ENCODE measurements at regions not wholly inside any gene's neighbourhood (a gene's known extent, or its start where the extent isn't known, plus 50 kb on each side); places are given as distances from the start of the nearest gene placed in this dataset.

- Mint-ChIP-seq H3K4me3 (no peak overlapping the region), H3K27ac (no peak overlapping the region), H3K36me3 (ENCODE audit: low read depth) (no peaks in the 10 kb centered on the region), H3K9me3 (no peaks in the 10 kb centered on the region), H3K27me3 (ENCODE audit: insufficient read depth, low read depth, poor library complexity) (no peaks in the 10 kb centered on the region), H3K4me1 (peaks cover 10% of the 10 kb centered on the region)
- no peak overlapping the region for H2AFZ ChIP-seq
- no peak overlapping the region for H3K4me3 ChIP-seq
- no peaks in the 10 kb centered on the region for H3F3A ChIP-seq (replicated peaks; ENCODE audit: low read depth)
- H3K9me2 ChIP-seq (ENCODE audit: insufficient read depth): no peaks in the 10 kb centered on the region
- no peaks in the 10 kb centered on the region for H3K79me2 ChIP-seq (replicated peaks; ENCODE audit: insufficient read depth)
- no peaks in the 10 kb centered on the region for H4K20me1 ChIP-seq (replicated peaks; ENCODE audit: insufficient read depth)
- TF ChIP-seq, protein P1, sequence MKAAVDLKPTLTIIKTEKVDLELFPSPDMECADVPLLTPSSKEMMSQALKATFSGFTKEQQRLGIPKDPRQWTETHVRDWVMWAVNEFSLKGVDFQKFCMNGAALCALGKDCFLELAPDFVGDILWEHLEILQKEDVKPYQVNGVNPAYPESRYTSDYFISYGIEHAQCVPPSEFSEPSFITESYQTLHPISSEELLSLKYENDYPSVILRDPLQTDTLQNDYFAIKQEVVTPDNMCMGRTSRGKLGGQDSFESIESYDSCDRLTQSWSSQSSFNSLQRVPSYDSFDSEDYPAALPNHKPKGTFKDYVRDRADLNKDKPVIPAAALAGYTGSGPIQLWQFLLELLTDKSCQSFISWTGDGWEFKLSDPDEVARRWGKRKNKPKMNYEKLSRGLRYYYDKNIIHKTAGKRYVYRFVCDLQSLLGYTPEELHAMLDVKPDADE (IDR thresholded peaks at IDR 0.05): no peak
- TF ChIP-seq NANOG (IDR thresholded peaks at IDR 0.05; ENCODE audit: borderline replicate concordance): no peak
- no peak for TF ChIP-seq STAT1 (IDR thresholded peaks at IDR 0.05; ENCODE audit: unreplicated experiment)
- TF ChIP-seq EZH2 (IDR thresholded peaks at IDR 0.05; ENCODE audit: low read depth, unreplicated experiment): no peak
- TF ChIP-seq CREB1 (CRISPR knock-in tag; IDR thresholded peaks at IDR 0.05; ENCODE audit: low read depth): no peak
- TF ChIP-seq EZH2phosphoT487 (IDR thresholded peaks at IDR 0.05; ENCODE audit: unreplicated experiment): no peak
- TF ChIP-seq POLR2AphosphoS5 (IDR thresholded peaks at IDR 0.05; ENCODE audit: low read depth): no peak
- TF ChIP-seq CTCF (conservative IDR thresholded peaks at IDR 0.05; ENCODE audit: low read depth in 2 of 2): no peak
- no peak for TF ChIP-seq ZNF114 (CRISPR knock-in tag; IDR thresholded peaks at IDR 0.05)
- TF ChIP-seq, protein P2, sequence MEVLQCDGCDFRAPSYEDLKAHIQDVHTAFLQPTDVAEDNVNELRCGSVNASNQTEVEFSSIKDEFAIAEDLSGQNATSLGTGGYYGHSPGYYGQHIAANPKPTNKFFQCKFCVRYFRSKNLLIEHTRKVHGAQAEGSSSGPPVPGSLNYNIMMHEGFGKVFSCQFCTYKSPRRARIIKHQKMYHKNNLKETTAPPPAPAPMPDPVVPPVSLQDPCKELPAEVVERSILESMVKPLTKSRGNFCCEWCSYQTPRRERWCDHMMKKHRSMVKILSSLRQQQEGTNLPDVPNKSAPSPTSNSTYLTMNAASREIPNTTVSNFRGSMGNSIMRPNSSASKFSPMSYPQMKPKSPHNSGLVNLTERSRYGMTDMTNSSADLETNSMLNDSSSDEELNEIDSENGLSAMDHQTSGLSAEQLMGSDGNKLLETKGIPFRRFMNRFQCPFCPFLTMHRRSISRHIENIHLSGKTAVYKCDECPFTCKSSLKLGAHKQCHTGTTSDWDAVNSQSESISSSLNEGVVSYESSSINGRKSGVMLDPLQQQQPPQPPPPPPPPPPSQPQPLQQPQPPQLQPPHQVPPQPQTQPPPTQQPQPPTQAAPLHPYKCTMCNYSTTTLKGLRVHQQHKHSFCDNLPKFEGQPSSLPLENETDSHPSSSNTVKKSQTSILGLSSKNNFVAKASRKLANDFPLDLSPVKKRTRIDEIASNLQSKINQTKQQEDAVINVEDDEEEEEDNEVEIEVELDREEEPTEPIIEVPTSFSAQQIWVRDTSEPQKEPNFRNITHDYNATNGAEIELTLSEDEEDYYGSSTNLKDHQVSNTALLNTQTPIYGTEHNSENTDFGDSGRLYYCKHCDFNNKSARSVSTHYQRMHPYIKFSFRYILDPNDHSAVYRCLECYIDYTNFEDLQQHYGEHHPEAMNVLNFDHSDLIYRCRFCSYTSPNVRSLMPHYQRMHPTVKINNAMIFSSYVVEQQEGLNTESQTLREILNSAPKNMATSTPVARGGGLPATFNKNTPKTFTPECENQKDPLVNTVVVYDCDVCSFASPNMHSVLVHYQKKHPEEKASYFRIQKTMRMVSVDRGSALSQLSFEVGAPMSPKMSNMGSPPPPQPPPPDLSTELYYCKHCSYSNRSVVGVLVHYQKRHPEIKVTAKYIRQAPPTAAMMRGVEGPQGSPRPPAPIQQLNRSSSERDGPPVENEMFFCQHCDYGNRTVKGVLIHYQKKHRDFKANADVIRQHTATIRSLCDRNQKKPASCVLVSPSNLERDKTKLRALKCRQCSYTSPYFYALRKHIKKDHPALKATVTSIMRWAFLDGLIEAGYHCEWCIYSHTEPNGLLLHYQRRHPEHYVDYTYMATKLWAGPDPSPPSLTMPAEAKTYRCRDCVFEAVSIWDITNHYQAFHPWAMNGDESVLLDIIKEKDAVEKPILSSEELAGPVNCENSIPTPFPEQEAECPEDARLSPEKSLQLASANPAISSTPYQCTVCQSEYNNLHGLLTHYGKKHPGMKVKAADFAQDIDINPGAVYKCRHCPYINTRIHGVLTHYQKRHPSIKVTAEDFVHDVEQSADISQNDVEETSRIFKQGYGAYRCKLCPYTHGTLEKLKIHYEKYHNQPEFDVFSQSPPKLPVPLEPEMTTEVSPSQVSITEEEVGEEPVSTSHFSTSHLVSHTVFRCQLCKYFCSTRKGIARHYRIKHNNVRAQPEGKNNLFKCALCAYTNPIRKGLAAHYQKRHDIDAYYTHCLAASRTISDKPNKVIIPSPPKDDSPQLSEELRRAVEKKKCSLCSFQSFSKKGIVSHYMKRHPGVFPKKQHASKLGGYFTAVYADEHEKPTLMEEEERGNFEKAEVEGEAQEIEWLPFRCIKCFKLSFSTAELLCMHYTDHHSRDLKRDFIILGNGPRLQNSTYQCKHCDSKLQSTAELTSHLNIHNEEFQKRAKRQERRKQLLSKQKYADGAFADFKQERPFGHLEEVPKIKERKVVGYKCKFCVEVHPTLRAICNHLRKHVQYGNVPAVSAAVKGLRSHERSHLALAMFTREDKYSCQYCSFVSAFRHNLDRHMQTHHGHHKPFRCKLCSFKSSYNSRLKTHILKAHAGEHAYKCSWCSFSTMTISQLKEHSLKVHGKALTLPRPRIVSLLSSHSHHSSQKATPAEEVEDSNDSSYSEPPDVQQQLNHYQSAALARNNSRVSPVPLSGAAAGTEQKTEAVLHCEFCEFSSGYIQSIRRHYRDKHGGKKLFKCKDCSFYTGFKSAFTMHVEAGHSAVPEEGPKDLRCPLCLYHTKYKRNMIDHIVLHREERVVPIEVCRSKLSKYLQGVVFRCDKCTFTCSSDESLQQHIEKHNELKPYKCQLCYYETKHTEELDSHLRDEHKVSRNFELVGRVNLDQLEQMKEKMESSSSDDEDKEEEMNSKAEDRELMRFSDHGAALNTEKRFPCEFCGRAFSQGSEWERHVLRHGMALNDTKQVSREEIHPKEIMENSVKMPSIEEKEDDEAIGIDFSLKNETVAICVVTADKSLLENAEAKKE (CRISPR knock-in tag; IDR thresholded peaks at IDR 0.05): no peak
- TF ChIP-seq, protein P3, sequence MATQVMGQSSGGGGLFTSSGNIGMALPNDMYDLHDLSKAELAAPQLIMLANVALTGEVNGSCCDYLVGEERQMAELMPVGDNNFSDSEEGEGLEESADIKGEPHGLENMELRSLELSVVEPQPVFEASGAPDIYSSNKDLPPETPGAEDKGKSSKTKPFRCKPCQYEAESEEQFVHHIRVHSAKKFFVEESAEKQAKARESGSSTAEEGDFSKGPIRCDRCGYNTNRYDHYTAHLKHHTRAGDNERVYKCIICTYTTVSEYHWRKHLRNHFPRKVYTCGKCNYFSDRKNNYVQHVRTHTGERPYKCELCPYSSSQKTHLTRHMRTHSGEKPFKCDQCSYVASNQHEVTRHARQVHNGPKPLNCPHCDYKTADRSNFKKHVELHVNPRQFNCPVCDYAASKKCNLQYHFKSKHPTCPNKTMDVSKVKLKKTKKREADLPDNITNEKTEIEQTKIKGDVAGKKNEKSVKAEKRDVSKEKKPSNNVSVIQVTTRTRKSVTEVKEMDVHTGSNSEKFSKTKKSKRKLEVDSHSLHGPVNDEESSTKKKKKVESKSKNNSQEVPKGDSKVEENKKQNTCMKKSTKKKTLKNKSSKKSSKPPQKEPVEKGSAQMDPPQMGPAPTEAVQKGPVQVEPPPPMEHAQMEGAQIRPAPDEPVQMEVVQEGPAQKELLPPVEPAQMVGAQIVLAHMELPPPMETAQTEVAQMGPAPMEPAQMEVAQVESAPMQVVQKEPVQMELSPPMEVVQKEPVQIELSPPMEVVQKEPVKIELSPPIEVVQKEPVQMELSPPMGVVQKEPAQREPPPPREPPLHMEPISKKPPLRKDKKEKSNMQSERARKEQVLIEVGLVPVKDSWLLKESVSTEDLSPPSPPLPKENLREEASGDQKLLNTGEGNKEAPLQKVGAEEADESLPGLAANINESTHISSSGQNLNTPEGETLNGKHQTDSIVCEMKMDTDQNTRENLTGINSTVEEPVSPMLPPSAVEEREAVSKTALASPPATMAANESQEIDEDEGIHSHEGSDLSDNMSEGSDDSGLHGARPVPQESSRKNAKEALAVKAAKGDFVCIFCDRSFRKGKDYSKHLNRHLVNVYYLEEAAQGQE (IDR thresholded peaks at IDR 0.05; ENCODE audit: unreplicated experiment): no peak
- no peak for TF ChIP-seq JUNB (IDR thresholded peaks at IDR 0.05; ENCODE audit: unreplicated experiment)
- TF ChIP-seq ZNF331 (CRISPR knock-in tag; IDR thresholded peaks at IDR 0.05; ENCODE audit: low read depth): no peak
- H3K4me1 ChIP-seq (ENCODE audit: insufficient read depth): peaks cover 4% of the 10 kb centered on the region; the same call in 1 of the 2 replicates
- no peaks in the 10 kb centered on the region for H3K27me3 ChIP-seq (ENCODE audit: insufficient read depth)
- no peaks in the 10 kb centered on the region for H3K36me3 ChIP-seq (ENCODE audit: insufficient read depth)
- no peak overlapping the region for H3K4me2 ChIP-seq
- no peak overlapping the region for H3K27ac ChIP-seq (ENCODE audit: low read depth)
- no peak for DNase-seq (ENCODE audit: low spot score)
- ATAC-seq: no peak
These were observed 923.6 kb downstream of the TUSC7 start for GRCh38 chr3:117633207-117633606.

Measured in GM23338 (cell line).